H1 (cell line): ENCODE measurements at regions not wholly inside any gene's neighbourhood (a gene's known extent, or its start where the extent isn't known, plus 50 kb on each side); places are given as distances from the start of the nearest gene placed in this dataset.

Source experiments
- CTCF ChIP-seq, 3 experiments: IDR thresholded peaks; 1 replicate in 2 of 3; 2 replicates in 1 of 3; pipeline versions ENCODE4 v1.5.1 to v1.6.1; 2011; ENCODE audit warnings: low read length in 3 of 3, mild to moderate bottlenecking in 3 of 3, inconsistent platforms in 2 of 3, low read depth in 1 of 3, moderate library complexity in 1 of 3; ENCODE audit not compliant: insufficient read depth in 1 of 3; ENCODE audit errors: control extremely low read depth in 1 of 3
- EGR1 ChIP-seq: IDR thresholded peaks from 2 replicates; pipeline ENCODE4 v1.6.1; 2011; ENCODE audit warnings: low read depth, low read length, borderline replicate concordance
- EP300 ChIP-seq, 2 experiments: IDR thresholded peaks; 1 replicate in 1 of 2; 2 replicates in 1 of 2; pipeline ENCODE4 v1.6.1; 2011 to 2012; ENCODE audit warnings: low read depth in 2 of 2, low read length in 2 of 2, mild to moderate bottlenecking in 2 of 2, borderline replicate concordance in 1 of 2, inconsistent platforms in 1 of 2, moderate library complexity in 1 of 2
- POLR2A ChIP-seq, 2 experiments: IDR thresholded peaks; 1 replicate in 1 of 2; 2 replicates in 1 of 2; pipeline ENCODE4 v1.6.1; 2011; ENCODE audit warnings: low read depth in 2 of 2, low read length in 2 of 2, mild to moderate bottlenecking in 2 of 2; ENCODE audit errors: control extremely low read depth in 1 of 2
- POU5F1 ChIP-seq: IDR thresholded peaks from 2 replicates; pipeline ENCODE4 v1.6.1; 2011; ENCODE audit warnings: low read depth, mild to moderate bottlenecking, low read length, moderate library complexity
- RAD21 ChIP-seq, 2 experiments: IDR thresholded peaks in 1 of 2; conservative IDR thresholded peaks in 1 of 2; 2 replicates each; pipeline ENCODE4 v1.6.1; 2011; ENCODE audit warnings: low read depth in 2 of 2, low read length in 2 of 2, improper control_type of control experiment in 1 of 2, inconsistent platforms in 1 of 2, mild to moderate bottlenecking in 1 of 2, moderate library complexity in 1 of 2
- SIRT6 ChIP-seq: IDR thresholded peaks from one replicate; pipeline ENCODE4 v1.7.1; 2012; ENCODE audit warnings: low read length, inconsistent platforms
- SIX5 ChIP-seq: IDR thresholded peaks from 2 replicates; pipeline ENCODE4 v1.6.1; 2011; ENCODE audit warnings: mild to moderate bottlenecking, low read depth, low read length
- SP1 ChIP-seq: IDR thresholded peaks from 2 replicates; pipeline ENCODE4 v1.6.1; 2011; ENCODE audit warnings: low read depth, low read length
- ZNF274 ChIP-seq: IDR thresholded peaks from 2 replicates; pipeline ENCODE4 v1.7.0; 2012; ENCODE audit warnings: low read length, borderline replicate concordance; ENCODE audit errors: extremely low read depth

- TF ChIP-seq POU5F1 (no peak), CTCF (IDR thresholded peaks at IDR 0.05; ENCODE audit: control extremely low read depth in 1 of 3, insufficient read depth in 1 of 3, low read depth in 1 of 3, low read length in 3 of 3) (no peak), POLR2A (IDR thresholded peaks at IDR 0.05; ENCODE audit: control extremely low read depth in 1 of 2, low read depth in 2 of 2, low read length in 2 of 2) (no peak), EP300 (IDR thresholded peaks at IDR 0.05; ENCODE audit: borderline replicate concordance in 1 of 2, low read depth in 2 of 2, low read length in 2 of 2) (no peak), RAD21 (IDR thresholded peaks at IDR 0.05 in 1 of 2, conservative IDR thresholded peaks at IDR 0.05 in 1 of 2; ENCODE audit: low read depth in 2 of 2, low read length in 2 of 2) (no peak), ZNF274 (no peak), SIRT6 (no peak), SP1 (no peak), EGR1 (no peak), SIX5 (no peak)
Measured at GRCh38 chr17:17420082-17420481, 56.7 kb upstream of the MED9 start.
